ENCODE measurements at regions not wholly inside any gene's neighbourhood (a gene's known extent, or its start where the extent isn't known, plus 50 kb on each side); places are given as distances from the start of the nearest gene placed in this dataset.

- no peak for TF ChIP-seq SP1 (IDR thresholded peaks at IDR 0.05)
- TF ChIP-seq ARNT (IDR thresholded peaks at IDR 0.05) = no peak
These were observed 437.1 kb downstream of the BCL11A start for GRCh38 chr2:60116161-60116875.

All from HEK293T (cell line).